Activated T-cell treated with anti-CD3 and anti-CD28 coated beads, Interleukin-2, amount 50 U/mL, for 48 hours (primary cell): ENCODE measurements at regions not wholly inside any gene's neighbourhood (a gene's known extent, or its start where the extent isn't known, plus 50 kb on each side); places are given as distances from the start of the nearest gene placed in this dataset.

Experiments used
- DNase-seq, 2 experiments: peaks; one replicate each; pipeline ENCODE4 v3.0.0-alpha.2; 2020

- no peak for DNase-seq
Observed at GRCh38 chr1:4916610-4917009, 262.2 kb downstream of the AJAP1 start.

- DNase-seq = no peak
Observed at GRCh38 chr1:4915154-4915553, 260.7 kb downstream of the AJAP1 start.

DNA sequence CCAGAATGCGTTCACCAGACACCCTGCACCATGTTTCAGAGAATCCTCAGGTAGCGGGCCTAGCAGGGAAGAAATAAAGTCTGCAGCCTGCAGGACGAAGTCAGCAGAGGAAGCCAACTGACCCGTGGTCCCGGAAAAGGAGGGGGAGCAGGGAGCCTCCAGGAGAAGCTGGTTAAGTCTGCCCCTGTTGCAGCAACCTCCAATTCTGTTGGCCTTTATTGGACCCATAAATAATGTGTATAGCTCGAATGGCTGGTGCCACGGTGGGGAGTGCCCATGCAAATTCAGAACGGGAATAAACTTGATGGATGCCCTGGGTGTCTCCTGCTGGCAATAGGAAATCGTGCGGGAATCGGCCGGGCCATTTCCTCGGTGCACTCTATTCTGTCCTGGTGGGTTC is 254.1 kb downstream of the AJAP1 start:
- no peak for DNase-seq

- no peak for DNase-seq
Observed at GRCh38 chr1:4894566-4894965, 240.2 kb downstream of the AJAP1 start.

DNA sequence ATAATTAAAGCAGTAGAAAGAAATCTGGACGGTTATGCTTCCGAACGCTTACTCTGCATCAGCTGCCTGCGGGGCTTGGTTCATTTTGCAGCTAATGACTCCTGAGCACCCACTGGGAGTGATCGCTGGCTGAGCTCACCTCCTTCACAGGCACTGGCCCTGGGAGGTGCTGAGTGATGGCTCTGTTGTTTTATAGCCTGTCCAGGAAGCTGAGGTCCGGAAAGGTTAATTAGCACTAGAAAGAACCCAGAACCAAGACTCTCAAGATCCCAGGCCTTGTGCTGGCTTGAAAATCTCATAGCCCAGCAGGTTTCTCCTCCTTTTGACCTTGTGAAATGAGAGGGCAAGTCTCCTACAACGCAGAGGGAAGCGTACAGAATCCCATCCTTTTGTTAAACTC is 226.2 kb downstream of the AJAP1 start:
- no peak for DNase-seq

DNA sequence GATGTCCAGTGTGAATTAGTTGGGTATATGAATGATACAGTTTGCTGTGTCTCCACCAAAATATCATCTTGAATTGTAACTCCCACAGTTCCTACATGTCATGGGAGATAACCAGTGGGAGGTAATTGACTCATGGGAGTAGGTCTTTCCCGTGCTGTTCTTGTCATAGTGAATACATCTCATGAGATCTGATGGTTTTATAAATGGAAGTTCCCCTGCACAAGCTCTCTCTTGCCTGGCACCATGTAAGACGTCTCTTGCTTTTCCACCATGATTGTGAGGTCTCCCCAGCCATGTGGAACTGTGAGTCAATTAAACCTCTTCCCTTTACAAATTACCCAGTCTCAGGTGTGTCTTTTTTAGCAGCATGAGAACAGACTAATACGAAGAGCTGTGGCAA is 223.0 kb downstream of the AJAP1 start:
- no peak for DNase-seq

- no peak for DNase-seq
Observed at GRCh38 chr1:4871373-4871772, 217.0 kb downstream of the AJAP1 start.

GRCh38 chr1:4868521-4868920 is 214.1 kb downstream of the AJAP1 start:
- no peak for DNase-seq

- DNase-seq = no peak
Observed at GRCh38 chr1:4856396-4856795, 202.0 kb downstream of the AJAP1 start.

DNA sequence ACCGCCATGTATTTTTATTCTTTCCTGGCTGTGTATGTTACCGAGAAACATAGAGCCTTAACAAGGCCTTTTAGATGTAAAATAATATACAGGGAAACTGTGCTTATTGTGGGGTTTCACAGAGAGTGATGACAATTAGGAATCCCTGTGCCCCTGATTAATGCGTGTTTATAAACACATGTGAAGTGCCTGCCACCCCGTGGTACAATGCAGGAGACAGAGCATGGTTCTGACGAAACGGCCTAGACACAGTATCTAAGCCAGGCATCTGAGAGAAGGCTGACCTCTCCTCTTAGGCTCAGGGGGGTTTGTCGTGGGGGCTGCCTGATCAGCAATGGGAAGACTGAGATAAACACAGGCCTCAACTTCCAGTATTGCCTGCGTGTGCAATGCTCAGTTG is 200.0 kb downstream of the AJAP1 start:
- DNase-seq = no peak

GRCh38 chr1:4853904-4854303 is 199.5 kb downstream of the AJAP1 start:
- no peak for DNase-seq

GRCh38 chr1:4851385-4852065 is 197.1 kb downstream of the AJAP1 start:
- DNase-seq = no peak

DNA sequence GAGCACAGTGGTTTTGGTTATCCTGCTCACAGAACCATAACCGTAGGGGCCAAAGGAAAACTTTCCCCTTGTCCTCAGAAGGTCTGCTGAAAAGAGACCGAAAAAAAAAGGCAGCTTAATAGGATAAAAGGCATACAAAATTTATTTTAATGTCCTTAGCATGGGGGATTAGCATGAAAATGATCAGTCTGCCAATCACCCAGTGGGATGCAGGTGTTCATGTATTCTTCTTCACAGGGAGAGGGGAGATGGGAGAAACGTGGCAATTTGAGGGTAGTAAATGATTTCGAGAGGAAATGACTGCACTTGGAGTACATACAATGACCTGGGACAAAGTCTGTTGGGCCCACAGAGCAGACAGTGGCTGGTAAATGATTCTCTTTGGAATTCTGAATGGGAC is 194.0 kb downstream of the AJAP1 start:
- DNase-seq = no peak

DNA sequence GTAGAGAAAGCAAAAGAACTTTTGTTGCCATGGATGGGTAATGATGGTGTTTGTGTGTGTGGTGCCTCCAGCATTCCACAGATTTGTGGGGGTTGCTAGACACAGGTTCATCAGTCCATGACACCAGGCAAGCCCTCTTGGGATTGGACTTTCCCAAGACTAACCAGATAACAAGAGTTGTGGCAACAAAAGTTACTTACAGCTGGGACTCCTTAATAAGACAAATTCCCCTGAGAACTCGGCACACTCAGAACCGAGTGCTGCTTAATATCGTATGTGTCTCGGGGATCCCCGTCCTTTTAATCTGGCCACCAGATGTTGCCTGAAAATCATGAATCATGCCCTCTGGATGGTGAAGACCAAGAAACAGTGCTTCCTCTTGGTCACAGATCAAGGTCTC is 193.3 kb downstream of the AJAP1 start:
- DNase-seq = no peak
